Fibroblast of lung (primary cell): ENCODE measurements at regions not wholly inside any gene's neighbourhood (a gene's known extent, or its start where the extent isn't known, plus 50 kb on each side); places are given as distances from the start of the nearest gene placed in this dataset.

Experiments used
- DNase-seq, 2 donors: peaks; one replicate each; pipeline versions ENCODE4 v3.0.0 to v3.0.0-alpha.2; 2010; ENCODE audit warnings: low read depth in 2 of 2
- H2AFZ ChIP-seq: 2 replicates; pipeline ENCODE4 v1.5.1; 2012; ENCODE audit warnings: low read length, control low read depth, inconsistent platforms
- H3K27ac ChIP-seq: 2 replicates; pipeline ENCODE4 v1.5.1; 2011; ENCODE audit warnings: low read length, control low read depth; ENCODE audit not compliant: insufficient read depth
- H3K27me3 ChIP-seq: 2 replicates; pipeline ENCODE4 v1.5.1; 2011; ENCODE audit warnings: mild to moderate bottlenecking, low read length; ENCODE audit not compliant: control insufficient read depth, insufficient read depth
- H3K36me3 ChIP-seq: 2 replicates; pipeline ENCODE4 v1.5.1; 2011; ENCODE audit warnings: low read length; ENCODE audit not compliant: control insufficient read depth, insufficient read depth
- H3K4me1 ChIP-seq: 2 replicates; pipeline ENCODE4 v1.5.1; 2011; ENCODE audit warnings: low read length; ENCODE audit not compliant: control insufficient read depth, insufficient read depth; ENCODE audit errors: extremely low read depth
- H3K4me2 ChIP-seq: 2 replicates; pipeline ENCODE4 v1.5.1; 2011; ENCODE audit warnings: low read length, control low read depth; ENCODE audit not compliant: insufficient read depth; ENCODE audit errors: extremely low read depth
- H3K4me3 ChIP-seq, 4 experiments: fragments of 200-600 bp in 1 of 4; sonication (generic) in 1 of 4; replicated peaks in 1 of 4; 2 replicates each; pipeline ENCODE4 v1.5.1; 2011 to 2016; ENCODE audit warnings: low read length in 4 of 4, low read depth in 3 of 4, mild to moderate bottlenecking in 3 of 4, control low read depth in 2 of 4, inconsistent platforms in 1 of 4, mixed read lengths in 1 of 4; ENCODE audit not compliant: insufficient read depth in 1 of 4; ENCODE audit errors: control extremely low read depth in 1 of 4
- H3K79me2 ChIP-seq: 2 replicates; pipeline ENCODE4 v1.5.1; 2012; ENCODE audit warnings: mild to moderate bottlenecking, low read length, inconsistent platforms; ENCODE audit not compliant: control insufficient read depth, insufficient read depth
- H3K9ac ChIP-seq: 2 replicates; pipeline ENCODE4 v1.5.1; 2011; ENCODE audit warnings: mild to moderate bottlenecking, low read length, control low read depth; ENCODE audit not compliant: insufficient read depth
- H3K9me3 ChIP-seq: 2 replicates; pipeline ENCODE4 v1.5.1; 2012; ENCODE audit warnings: low read depth, low read length; ENCODE audit not compliant: control insufficient read depth, insufficient read depth
- H4K20me1 ChIP-seq: 2 replicates; pipeline ENCODE4 v1.5.1; 2011; ENCODE audit warnings: low read length; ENCODE audit not compliant: control insufficient read depth, insufficient read depth; ENCODE audit errors: extremely low read depth
- EZH2 ChIP-seq: IDR thresholded peaks from 2 replicates; pipeline ENCODE4 v1.5.1; 2012; ENCODE audit warnings: low read length, control low read depth, mild to moderate bottlenecking; ENCODE audit errors: missing control alignments
- TF ChIP-seq, protein P1 (sequence below), 2 donors: IDR thresholded peaks in 1 of 2; conservative IDR thresholded peaks in 1 of 2; 1 replicate in 1 of 2; 2 replicates in 1 of 2; pipeline ENCODE4 v1.5.1; 2011 to 2012; ENCODE audit warnings: low read length in 2 of 2, control low read depth in 1 of 2, inconsistent platforms in 1 of 2, low read depth in 1 of 2, mild to moderate bottlenecking in 1 of 2

DNA sequence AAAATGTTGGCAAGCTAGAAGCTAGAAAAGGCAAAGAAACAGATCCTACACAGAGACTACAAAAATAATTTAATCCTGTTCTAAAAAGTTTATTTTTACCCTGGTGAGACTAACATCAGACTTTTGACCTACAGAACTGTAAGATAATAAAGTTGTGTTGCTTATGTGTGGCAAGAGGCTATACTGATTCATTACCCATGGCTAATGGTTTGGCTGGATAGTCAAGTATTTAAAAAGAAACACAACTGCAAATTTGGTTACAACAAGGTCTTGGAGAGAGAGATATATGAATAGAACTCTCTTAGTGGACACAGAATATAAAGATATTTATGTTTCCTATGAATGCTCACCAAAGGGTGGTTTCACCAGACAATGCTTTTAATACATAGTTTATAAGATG lies 364.2 kb upstream of the PLSCR5 start:
- TF ChIP-seq EZH2: no peak
- TF ChIP-seq, protein P1, sequence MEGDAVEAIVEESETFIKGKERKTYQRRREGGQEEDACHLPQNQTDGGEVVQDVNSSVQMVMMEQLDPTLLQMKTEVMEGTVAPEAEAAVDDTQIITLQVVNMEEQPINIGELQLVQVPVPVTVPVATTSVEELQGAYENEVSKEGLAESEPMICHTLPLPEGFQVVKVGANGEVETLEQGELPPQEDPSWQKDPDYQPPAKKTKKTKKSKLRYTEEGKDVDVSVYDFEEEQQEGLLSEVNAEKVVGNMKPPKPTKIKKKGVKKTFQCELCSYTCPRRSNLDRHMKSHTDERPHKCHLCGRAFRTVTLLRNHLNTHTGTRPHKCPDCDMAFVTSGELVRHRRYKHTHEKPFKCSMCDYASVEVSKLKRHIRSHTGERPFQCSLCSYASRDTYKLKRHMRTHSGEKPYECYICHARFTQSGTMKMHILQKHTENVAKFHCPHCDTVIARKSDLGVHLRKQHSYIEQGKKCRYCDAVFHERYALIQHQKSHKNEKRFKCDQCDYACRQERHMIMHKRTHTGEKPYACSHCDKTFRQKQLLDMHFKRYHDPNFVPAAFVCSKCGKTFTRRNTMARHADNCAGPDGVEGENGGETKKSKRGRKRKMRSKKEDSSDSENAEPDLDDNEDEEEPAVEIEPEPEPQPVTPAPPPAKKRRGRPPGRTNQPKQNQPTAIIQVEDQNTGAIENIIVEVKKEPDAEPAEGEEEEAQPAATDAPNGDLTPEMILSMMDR (conservative IDR thresholded peaks at IDR 0.05 in 1 of 2, IDR thresholded peaks at IDR 0.05 in 1 of 2; ENCODE audit: low read depth in 1 of 2, low read length in 2 of 2): no peak
- no peaks in the 10 kb centered on the region for H3K9me3 ChIP-seq
- no peak overlapping the region for H3K9ac ChIP-seq
- no peak overlapping the region for H3K4me3 ChIP-seq
- H4K20me1 ChIP-seq: no peaks in the 10 kb centered on the region
- H3K79me2 ChIP-seq: no peaks in the 10 kb centered on the region
- DNase-seq: peak in 1 of 2 donors; percentile 78
- peaks cover 3% of the 10 kb centered on the region for H3K4me1 ChIP-seq
- no peak overlapping the region for H2AFZ ChIP-seq
- H3K4me2 ChIP-seq: no peak overlapping the region
- no peak overlapping the region for H3K27ac ChIP-seq
- H3K36me3 ChIP-seq: no peaks in the 10 kb centered on the region
- H3K27me3 ChIP-seq: no peaks in the 10 kb centered on the region

DNA sequence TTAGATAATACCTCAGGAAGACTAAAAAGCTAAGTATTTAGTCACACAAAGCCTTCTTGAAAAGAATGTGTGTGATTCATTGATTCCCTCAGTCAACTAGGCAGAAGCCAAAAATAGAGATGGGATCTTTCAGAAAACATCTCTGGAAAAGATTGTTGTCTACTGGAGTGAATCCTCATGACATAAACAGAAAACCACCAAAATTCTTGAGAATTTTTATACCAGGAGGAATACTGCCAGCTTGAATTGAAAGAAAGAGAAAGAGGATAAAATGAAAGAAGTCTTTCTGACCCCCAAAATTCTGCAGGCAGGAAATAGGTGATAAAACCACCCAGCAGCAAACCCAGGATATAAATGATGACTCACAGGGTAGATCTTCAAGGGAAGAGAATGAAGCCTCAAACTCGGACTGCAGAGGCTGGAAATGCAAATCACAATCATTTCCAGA lies 363.1 kb upstream of the PLSCR5 start:
- no peaks in the 10 kb centered on the region for H3K9me3 ChIP-seq
- peak overlapping the region; percentile 65 for H3K27ac ChIP-seq
- DNase-seq: peak; percentile 42 to 97
- H4K20me1 ChIP-seq: no peaks in the 10 kb centered on the region
- H3K27me3 ChIP-seq: no peaks in the 10 kb centered on the region
- TF ChIP-seq EZH2: no peak
- TF ChIP-seq, protein P1 (conservative IDR thresholded peaks at IDR 0.05 in 1 of 2, IDR thresholded peaks at IDR 0.05 in 1 of 2; ENCODE audit: low read depth in 1 of 2, low read length in 2 of 2): no peak
- H3K4me3 ChIP-seq: peak overlapping the region in 2 of 4 experiments; percentile 6 to 7
- H2AFZ ChIP-seq: no peak overlapping the region
- H3K79me2 ChIP-seq: no peaks in the 10 kb centered on the region
- H3K4me1 ChIP-seq: peaks cover 3% of the 10 kb centered on the region
- no peak overlapping the region for H3K9ac ChIP-seq
- H3K36me3 ChIP-seq: no peaks in the 10 kb centered on the region
- H3K4me2 ChIP-seq: peak overlapping the region; percentile 77

- Histone ChIP-seq H3K27ac (peak overlapping the region; percentile 35), H3K4me2 (peak overlapping the region; percentile 77), H3K36me3 (no peaks in the 10 kb centered on the region), H3K4me1 (peaks cover 3% of the 10 kb centered on the region), H3K9ac (no peak overlapping the region), H3K27me3 (no peaks in the 10 kb centered on the region), H3K4me3 (no peak overlapping the region), H2AFZ (no peak overlapping the region), H4K20me1 (no peaks in the 10 kb centered on the region), H3K9me3 (no peaks in the 10 kb centered on the region), H3K79me2 (no peaks in the 10 kb centered on the region)
- TF ChIP-seq, protein P1 (conservative IDR thresholded peaks at IDR 0.05 in 1 of 2, IDR thresholded peaks at IDR 0.05 in 1 of 2; ENCODE audit: low read depth in 1 of 2, low read length in 2 of 2): no peak
- TF ChIP-seq EZH2: no peak
- DNase-seq: peak in 1 of 2 donors; percentile 34
These were observed 362.6 kb upstream of the PLSCR5 start for GRCh38 chr3:146967783-146968182.
